ENCODE measurements at regions not wholly inside any gene's neighbourhood (a gene's known extent, or its start where the extent isn't known, plus 50 kb on each side); places are given as distances from the start of the nearest gene placed in this dataset.

DNA sequence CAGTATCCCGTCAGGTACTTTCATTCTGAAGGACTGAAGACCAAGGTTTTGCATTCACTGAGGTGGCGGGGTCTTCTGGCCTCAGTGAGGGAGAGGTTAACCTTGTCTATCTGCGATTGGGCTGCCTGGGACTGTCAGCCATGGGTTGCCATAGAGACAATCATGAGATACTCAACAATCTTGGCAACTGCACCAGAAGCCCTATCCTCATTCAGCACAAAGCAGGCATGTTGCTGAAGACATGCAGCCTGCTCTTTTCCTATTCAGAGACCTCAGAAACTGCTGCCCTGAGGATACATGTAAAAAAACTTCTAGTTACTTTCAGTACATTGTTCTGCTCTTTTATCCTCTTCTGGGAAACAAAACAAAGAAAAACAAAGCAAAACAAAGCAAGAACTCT, 146.3 kb upstream of the PIRT start:
- no peak for TF ChIP-seq CTCF (IDR thresholded peaks at IDR 0.05; ENCODE audit: extremely low read depth, insufficient read depth, missing control alignments)
- in situ Hi-C loops (cut with MboI; ENCODE audit: low pct_unique_long_range_greater_than_20kb, low sequenced_read_pairs, unreplicated experiment), result no loop called here
- DNase-seq (ENCODE audit: low spot score), result no peak

DNA sequence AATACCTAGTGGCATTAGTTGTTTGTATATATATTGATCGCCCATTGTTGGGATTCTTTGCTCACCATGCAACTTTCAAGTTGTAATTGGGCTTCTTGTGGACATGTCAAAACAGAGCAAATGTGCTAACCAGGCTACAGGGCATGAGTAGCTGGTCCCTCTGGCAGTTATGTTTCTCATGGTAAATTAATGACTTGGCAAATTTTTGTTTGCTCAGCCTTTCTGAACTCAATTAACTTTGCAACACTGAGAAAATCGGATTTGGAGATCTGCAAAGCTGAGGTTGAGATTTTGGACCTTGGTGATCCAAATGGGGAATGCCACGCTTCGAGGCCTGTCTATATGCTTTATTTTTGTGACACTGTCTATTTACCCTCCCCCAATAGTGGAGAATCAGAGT, 138.5 kb upstream of the PIRT start:
- no peak for DNase-seq (ENCODE audit: low spot score)
- in situ Hi-C loops (cut with MboI; ENCODE audit: low pct_unique_long_range_greater_than_20kb, low sequenced_read_pairs, unreplicated experiment), result no loop called here

DNA sequence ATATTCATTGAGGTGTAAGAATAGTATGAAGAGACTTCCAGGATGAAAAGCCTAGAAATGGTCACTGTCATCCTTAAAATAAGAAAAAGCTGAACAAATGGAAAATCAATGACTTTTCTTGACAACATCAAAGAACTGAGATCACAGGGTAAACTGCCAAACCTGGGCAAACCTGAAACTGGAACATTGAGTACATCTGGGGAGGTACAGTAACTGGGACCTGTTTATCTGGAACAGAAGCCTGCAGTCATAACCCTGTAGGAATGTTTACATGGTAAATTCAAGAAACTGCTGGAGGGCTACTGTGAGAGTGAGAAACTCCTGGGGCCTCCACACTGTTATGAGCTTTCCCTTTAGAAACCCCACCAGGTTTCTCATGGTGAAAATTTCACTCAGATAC, 130.1 kb upstream of the PIRT start:
- no peak for TF ChIP-seq CTCF (IDR thresholded peaks at IDR 0.05; ENCODE audit: extremely low read depth, insufficient read depth, missing control alignments)
- in situ Hi-C loops (cut with MboI; ENCODE audit: low pct_unique_long_range_greater_than_20kb, low sequenced_read_pairs, unreplicated experiment), result no loop called here
- DNase-seq (ENCODE audit: low spot score), result no peak

More for the DNA sequence above, 138.5 kb upstream of the PIRT start:
- no peak for TF ChIP-seq CTCF (IDR thresholded peaks at IDR 0.05; ENCODE audit: extremely low read depth, insufficient read depth, missing control alignments)

DNA sequence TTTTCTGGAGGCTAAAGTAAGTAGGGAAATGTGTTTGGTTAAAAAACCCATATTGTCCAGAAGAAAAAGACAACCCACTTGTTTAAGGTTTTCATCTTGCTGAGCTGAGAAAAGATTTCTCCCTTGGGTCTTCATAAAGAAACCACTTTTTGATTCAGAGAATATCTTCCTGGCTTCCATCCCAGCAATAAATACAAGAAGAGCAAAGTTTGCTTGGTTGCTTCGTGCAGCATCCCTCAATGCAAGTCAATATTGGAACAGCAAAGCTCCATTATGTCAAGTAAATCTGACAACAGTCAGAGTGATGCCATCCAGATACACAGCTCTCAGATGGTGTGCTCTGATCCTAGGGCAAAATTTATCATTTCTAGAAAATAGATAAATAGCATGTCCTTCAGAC, 118.9 kb upstream of the PIRT start:
- no peak for TF ChIP-seq CTCF (IDR thresholded peaks at IDR 0.05; ENCODE audit: extremely low read depth, insufficient read depth, missing control alignments)
- in situ Hi-C loops (cut with MboI; ENCODE audit: low pct_unique_long_range_greater_than_20kb, low sequenced_read_pairs, unreplicated experiment), result no loop called here
- DNase-seq (ENCODE audit: low spot score), result no peak

DNA sequence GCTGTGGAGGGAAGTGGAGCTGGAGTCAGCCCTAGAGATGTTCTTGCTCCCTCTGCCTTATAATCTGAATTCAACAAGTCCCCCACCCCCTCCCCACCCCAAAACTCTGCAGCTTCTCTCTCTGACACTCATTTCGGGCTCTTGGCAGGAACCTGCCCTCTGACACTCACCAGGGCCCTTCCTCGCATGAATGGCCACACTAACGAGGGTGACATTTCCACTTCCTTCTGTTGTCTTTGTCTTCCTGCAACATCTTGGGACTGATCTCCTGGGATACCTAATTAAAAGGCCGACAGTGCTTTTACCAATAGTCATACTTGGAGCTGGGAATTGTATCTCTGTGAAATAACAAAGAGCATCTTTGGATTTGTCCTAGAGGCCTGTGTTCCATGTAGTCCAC, 106.9 kb upstream of the PIRT start:
- DNase-seq (ENCODE audit: low spot score), result no peak
- no peak for TF ChIP-seq CTCF (IDR thresholded peaks at IDR 0.05; ENCODE audit: extremely low read depth, insufficient read depth, missing control alignments)
- in situ Hi-C loops (cut with MboI; ENCODE audit: low pct_unique_long_range_greater_than_20kb, low sequenced_read_pairs, unreplicated experiment), result no loop called here

DNA sequence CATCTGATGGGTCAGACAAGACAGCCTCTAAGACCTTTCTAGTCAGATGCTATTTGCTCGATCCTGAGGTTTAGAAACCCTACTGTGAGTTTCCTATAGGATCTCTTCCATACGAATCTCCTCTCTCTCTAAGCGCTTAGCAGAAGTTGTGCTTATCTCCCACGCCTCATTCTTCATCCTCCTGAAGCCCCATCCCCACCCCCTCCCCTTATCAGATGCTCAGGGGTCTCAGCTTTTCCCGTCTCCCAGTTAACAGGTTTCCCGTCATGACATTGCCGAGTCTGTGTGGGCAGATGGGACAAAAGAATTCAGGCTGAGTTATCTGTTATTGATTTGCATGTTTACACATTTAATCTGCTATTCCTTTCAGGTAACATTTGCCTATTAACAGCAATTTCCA, 99.0 kb upstream of the PIRT start:
- TF ChIP-seq CTCF (IDR thresholded peaks at IDR 0.05; ENCODE audit: extremely low read depth, insufficient read depth, missing control alignments), result no peak
- no peak for DNase-seq (ENCODE audit: low spot score)
- in situ Hi-C loops (cut with MboI; ENCODE audit: low pct_unique_long_range_greater_than_20kb, low sequenced_read_pairs, unreplicated experiment), result no loop called here

DNA sequence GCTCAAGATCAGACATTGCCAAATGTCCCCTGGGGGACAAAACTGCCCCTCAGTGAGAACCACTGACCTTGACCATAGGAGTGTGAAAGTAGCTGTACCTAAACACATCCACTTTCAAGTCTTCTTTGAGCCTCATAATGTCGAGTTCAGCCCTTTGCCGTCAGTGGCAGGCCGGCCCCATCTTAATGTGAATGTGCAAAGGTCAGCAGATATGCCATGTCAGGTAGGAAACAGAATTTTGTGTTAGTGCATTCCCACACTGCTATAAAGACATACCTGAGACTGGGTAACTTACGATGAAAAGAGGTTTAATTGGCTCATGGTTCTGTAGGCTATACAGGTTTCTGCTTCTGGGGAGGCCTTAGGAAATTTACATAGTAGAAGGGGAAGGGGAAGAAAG, 95.1 kb upstream of the PIRT start:
- in situ Hi-C loops (cut with MboI; ENCODE audit: low pct_unique_long_range_greater_than_20kb, low sequenced_read_pairs, unreplicated experiment), result no loop called here
- no peak for TF ChIP-seq CTCF (IDR thresholded peaks at IDR 0.05; ENCODE audit: extremely low read depth, insufficient read depth, missing control alignments)
- no peak for DNase-seq (ENCODE audit: low spot score)
